Tibial nerve (tissue), 4 donors: ENCODE measurements at regions not wholly inside any gene's neighbourhood (a gene's known extent, or its start where the extent isn't known, plus 50 kb on each side); places are given as distances from the start of the nearest gene placed in this dataset.

Source experiments
- DNase-seq, 2 donors: peaks; one replicate each; pipeline ENCODE4 v3.0.0-alpha.2; 2019; ENCODE audit warnings: low spot score in 2 of 2
- H3K27ac ChIP-seq, 4 donors: fragments of 200-600 bp; sonication (generic) in 3 of 4; one replicate each; pipeline ENCODE4 v1.5.1; 2017 to 2019; ENCODE audit warnings: mild to moderate bottlenecking in 1 of 4
- H3K27me3 ChIP-seq, 2 donors: fragments of 200-600 bp; sonication (generic) in 1 of 2; one replicate each; pipeline versions ENCODE4 v1.5.1 to v1.6.0; 2017 to 2019
- H3K36me3 ChIP-seq, 3 donors: fragments of 200-600 bp; sonication (generic); one replicate each; pipeline ENCODE4 v1.5.1; 2018 to 2019
- H3K4me1 ChIP-seq, 4 donors: fragments of 200-600 bp; sonication (generic) in 3 of 4; one replicate each; pipeline ENCODE4 v1.5.1; 2017 to 2019
- H3K4me3 ChIP-seq, 4 donors: fragments of 200-600 bp; sonication (generic) in 3 of 4; one replicate each; pipeline ENCODE4 v1.5.1; 2017 to 2019; ENCODE audit warnings: mild to moderate bottlenecking in 1 of 4, moderate library complexity in 1 of 4
- H3K9me3 ChIP-seq, 4 donors: fragments of 200-600 bp; sonication (generic) in 3 of 4; one replicate each; pipeline ENCODE4 v1.5.1; 2017 to 2019
- CTCF ChIP-seq, 5 experiments: fragments of 200-600 bp in 3 of 5; fragments of 450-650 bp in 2 of 5; sonication (generic) in 3 of 5; IDR thresholded peaks; one replicate each; pipeline ENCODE4 v1.5.1; 2016 to 2019; ENCODE audit warnings: antibody characterized with exemption in 5 of 5, mild to moderate bottlenecking in 3 of 5, moderate library complexity in 2 of 5
- EP300 ChIP-seq, 2 donors: sonication (generic); formaldehyde crosslinking; IDR thresholded peaks; one replicate each; pipeline ENCODE4 v1.6.1; 2017; ENCODE audit warnings: antibody characterized with exemption in 2 of 2, mild to moderate bottlenecking in 1 of 2
- POLR2A ChIP-seq, 2 donors: fragments of 450-650 bp; IDR thresholded peaks; one replicate each; pipeline ENCODE4 v1.6.1; 2017; ENCODE audit warnings: antibody characterized with exemption in 2 of 2, mild to moderate bottlenecking in 2 of 2, moderate library complexity in 2 of 2
- WGBS, 2 donors: methylation state at CpG; one replicate each; pipeline ENCODE4 v1.1.5; 2018; 5-methylcytosine and 5-hydroxymethylcytosine counted together

DNA sequence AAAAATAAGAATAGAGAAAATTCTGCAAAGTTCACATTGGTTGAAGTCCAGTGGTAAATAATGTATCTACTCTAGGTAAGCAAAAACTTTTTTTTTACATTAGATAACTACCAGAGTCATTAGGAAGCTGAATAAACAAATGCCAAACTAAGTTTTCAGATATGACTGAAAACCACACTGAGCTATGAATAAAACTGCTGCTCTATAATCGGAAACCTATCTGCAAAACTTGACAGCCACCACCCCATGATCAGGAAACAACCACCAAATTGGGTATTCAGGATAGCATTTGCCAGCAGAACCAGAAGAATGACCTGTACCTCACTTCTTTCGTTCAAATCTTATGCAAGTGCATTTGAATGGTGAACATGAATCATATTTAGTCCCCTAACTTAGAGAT lies 173.0 kb upstream of the TET2 start:
- WGBS, 2 donors, result 86 to 87% methylated on average over 2 of the region's 2 CpGs
- no peak for DNase-seq
- TF ChIP-seq EP300 (IDR thresholded peaks at IDR 0.05) (no peak), POLR2A (IDR thresholded peaks at IDR 0.05) (no peak), CTCF (IDR thresholded peaks at IDR 0.05) (no peak)
- no peaks in the 10 kb centered on the region for H3K36me3 ChIP-seq
- no peaks in the 10 kb centered on the region for H3K4me1 ChIP-seq
- no peak overlapping the region for H3K27ac ChIP-seq
- H3K4me3 ChIP-seq, result no peak overlapping the region
- H3K27me3 ChIP-seq, result no peaks in the 10 kb centered on the region
- H3K9me3 ChIP-seq, result peaks cover 0 to under 1% (median 0%) of the 10 kb centered on the region in 4 donors

GRCh38 chr4:104975617-104976016 lies 171.1 kb upstream of the TET2 start:
- Histone ChIP-seq H3K36me3 (no peaks in the 10 kb centered on the region), H3K4me1 (no peaks in the 10 kb centered on the region), H3K27ac (no peak overlapping the region), H3K9me3 (peaks cover 0 to 11% (median 0%) of the 10 kb centered on the region in 4 donors), H3K4me3 (no peak overlapping the region), H3K27me3 (no peaks in the 10 kb centered on the region)
- WGBS, 2 donors, result 88% methylated on average over 1 of the region's 1 CpG; no CpG with 5 or more reads in 1 of the 2 donors
- no peak for TF ChIP-seq POLR2A (IDR thresholded peaks at IDR 0.05)
- no peak for TF ChIP-seq CTCF (IDR thresholded peaks at IDR 0.05)
- TF ChIP-seq EP300 (IDR thresholded peaks at IDR 0.05), result no peak
- no peak for DNase-seq

- no peak for TF ChIP-seq POLR2A (IDR thresholded peaks at IDR 0.05)
- TF ChIP-seq CTCF (IDR thresholded peaks at IDR 0.05), result no peak
- TF ChIP-seq EP300 (IDR thresholded peaks at IDR 0.05), result no peak
- H3K36me3 ChIP-seq, result no peaks in the 10 kb centered on the region
- no peaks in the 10 kb centered on the region for H3K27me3 ChIP-seq
- no peak overlapping the region for H3K4me3 ChIP-seq
- H3K4me1 ChIP-seq, result no peaks in the 10 kb centered on the region
- peaks cover 0 to 11% (median 0%) of the 10 kb centered on the region in 4 donors for H3K9me3 ChIP-seq
- no peak for DNase-seq
- H3K27ac ChIP-seq, result no peak overlapping the region
- 86 to 95% methylated on average over 2 of the region's 2 CpGs for WGBS, 2 donors
Measured at GRCh38 chr4:104976262-104976661, 170.4 kb upstream of the TET2 start.

DNA sequence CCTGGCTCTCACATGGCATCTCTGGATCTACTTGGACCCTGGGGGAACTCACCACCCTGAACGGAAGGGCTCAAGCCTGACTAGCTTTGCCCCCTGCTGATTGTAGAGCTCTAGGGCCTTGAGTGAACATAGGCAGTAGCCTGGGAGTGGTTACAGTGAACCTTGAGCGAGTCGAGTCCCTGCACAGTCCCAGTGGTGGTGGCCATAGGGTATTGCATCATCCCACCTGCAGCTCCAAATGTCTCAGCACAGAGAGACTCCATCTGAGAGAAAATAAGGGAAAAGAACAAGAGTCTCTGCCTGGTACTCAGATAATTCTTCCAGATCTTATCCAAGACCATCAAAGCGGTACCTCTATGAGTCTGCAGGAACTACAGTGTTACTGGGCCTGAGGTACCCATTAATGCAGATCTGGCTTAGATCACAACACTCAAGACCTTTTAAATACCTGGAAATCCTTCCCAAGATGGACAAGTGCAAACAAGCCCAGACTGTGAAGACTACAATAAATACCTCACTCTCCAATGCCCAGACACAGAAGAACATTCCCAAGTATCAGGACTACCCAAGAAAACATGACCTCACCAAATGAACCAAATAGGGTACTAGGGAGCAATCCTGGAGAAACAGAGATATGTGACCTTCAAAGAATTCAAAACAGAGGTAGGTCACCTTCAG lies 167.5 kb upstream of the TET2 start:
- H3K9me3 ChIP-seq, result peaks cover 0 to 11% (median 0%) of the 10 kb centered on the region in 4 donors
- 90 to 97% methylated on average over 4 of the region's 4 CpGs for WGBS, 2 donors
- H3K4me1 ChIP-seq, result no peaks in the 10 kb centered on the region
- H3K36me3 ChIP-seq, result no peaks in the 10 kb centered on the region
- no peak overlapping the region for H3K27ac ChIP-seq
- no peak overlapping the region for H3K4me3 ChIP-seq
- DNase-seq, result no peak
- H3K27me3 ChIP-seq, result no peaks in the 10 kb centered on the region
- TF ChIP-seq EP300 (IDR thresholded peaks at IDR 0.05), result no peak
- no peak for TF ChIP-seq CTCF (IDR thresholded peaks at IDR 0.05)
- no peak for TF ChIP-seq POLR2A (IDR thresholded peaks at IDR 0.05)

DNA sequence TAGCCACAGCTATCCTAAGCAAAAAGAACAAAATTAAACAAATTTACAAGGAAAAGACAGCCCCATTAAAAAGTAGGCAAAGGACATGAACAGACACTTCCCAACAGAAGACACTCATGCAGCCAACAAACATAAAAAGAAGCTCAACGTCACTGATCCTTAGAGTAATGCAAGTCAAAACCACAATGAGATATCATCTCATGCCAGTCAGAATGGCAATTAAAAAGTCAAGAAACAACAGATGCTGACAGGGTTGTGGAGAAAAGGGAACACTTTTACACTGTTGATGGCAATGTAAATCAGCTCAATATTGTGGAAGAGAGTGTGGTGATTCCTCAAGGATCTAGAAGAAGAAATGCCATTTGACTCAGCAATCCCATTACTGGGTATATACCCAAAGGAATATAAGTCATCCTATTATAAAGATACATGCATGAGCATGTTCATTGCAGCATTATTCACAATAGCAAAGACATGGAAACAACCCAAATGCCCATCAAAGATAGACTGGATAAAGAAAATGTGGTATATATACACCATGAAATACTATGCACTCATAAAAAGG lies 163.0 kb upstream of the TET2 start:
- no peak for DNase-seq
- Histone ChIP-seq H3K9me3 (peaks cover 0 to 10% (median 0%) of the 10 kb centered on the region in 4 donors), H3K4me1 (no peaks in the 10 kb centered on the region), H3K27me3 (no peaks in the 10 kb centered on the region), H3K27ac (no peak overlapping the region), H3K4me3 (no peak overlapping the region), H3K36me3 (no peaks in the 10 kb centered on the region)
- TF ChIP-seq CTCF (IDR thresholded peaks at IDR 0.05), result no peak
- TF ChIP-seq POLR2A (IDR thresholded peaks at IDR 0.05), result no peak
- TF ChIP-seq EP300 (IDR thresholded peaks at IDR 0.05), result no peak
- 18 to 84% methylated on average over 1 of the region's 1 CpG for WGBS, 2 donors
